Liver (tissue), 8 donors: ENCODE measurements at regions not wholly inside any gene's neighbourhood (a gene's known extent, or its start where the extent isn't known, plus 50 kb on each side); places are given as distances from the start of the nearest gene placed in this dataset.

ENCODE experiments used
- DNase-seq: peaks from one replicate; pipeline ENCODE4 v3.0.0-alpha.2; 2017; ENCODE audit warnings: low spot score
- H3K27ac ChIP-seq, 2 donors: one replicate each; pipeline ENCODE4 v1.7.0; 2013; ENCODE audit warnings: inconsistent platforms in 2 of 2, low read length in 2 of 2, control low read depth in 1 of 2, low read depth in 1 of 2, mild to moderate bottlenecking in 1 of 2
- H3K27me3 ChIP-seq, 4 donors: one replicate each; pipeline versions ENCODE4 v1.6.1 to v1.7.0; 2013; ENCODE audit warnings: low read length in 3 of 4, inconsistent platforms in 1 of 4, mild to moderate bottlenecking in 1 of 4, moderate library complexity in 1 of 4; ENCODE audit not compliant: control insufficient read depth in 4 of 4, insufficient read depth in 4 of 4
- H3K36me3 ChIP-seq, 4 donors: one replicate each; pipeline versions ENCODE4 v1.6.1 to v1.7.0; 2013; ENCODE audit warnings: low read length in 3 of 4, mild to moderate bottlenecking in 3 of 4, low read depth in 1 of 4, moderate library complexity in 1 of 4; ENCODE audit not compliant: control insufficient read depth in 4 of 4, insufficient read depth in 3 of 4
- H3K4me1 ChIP-seq, 4 donors: one replicate each; pipeline versions ENCODE4 v1.6.1 to v1.7.0; 2013; ENCODE audit warnings: low read length in 3 of 4, mild to moderate bottlenecking in 3 of 4, moderate library complexity in 1 of 4; ENCODE audit not compliant: control insufficient read depth in 4 of 4, insufficient read depth in 4 of 4
- H3K4me3 ChIP-seq, 3 donors: one replicate each; pipeline versions ENCODE4 v1.6.1 to v1.7.0; 2013; ENCODE audit warnings: low read length in 3 of 3, control low read depth in 1 of 3, low read depth in 1 of 3, mild to moderate bottlenecking in 1 of 3
- H3K9ac ChIP-seq, 2 donors: one replicate each; pipeline ENCODE4 v1.7.0; 2013; ENCODE audit warnings: low read length in 2 of 2, mild to moderate bottlenecking in 2 of 2, moderate library complexity in 2 of 2, control low read depth in 1 of 2, low read depth in 1 of 2
- H3K9me3 ChIP-seq, 4 donors: one replicate each; pipeline versions ENCODE4 v1.6.1 to v1.7.0; 2013; ENCODE audit warnings: low read length in 3 of 4; ENCODE audit not compliant: control insufficient read depth in 4 of 4
- EGR1 ChIP-seq, 2 donors: IDR thresholded peaks; 2 replicates each; pipeline ENCODE4 v1.6.1; 2016 to 2018; ENCODE audit warnings: antibody characterized with exemption in 2 of 2, low read depth in 2 of 2
- FOXA1 ChIP-seq: IDR thresholded peaks from 2 replicates; pipeline ENCODE4 v1.6.1; 2016; ENCODE audit warnings: antibody characterized with exemption
- HNF4G ChIP-seq: IDR thresholded peaks from 2 replicates; pipeline ENCODE4 v1.6.1; 2016; ENCODE audit warnings: antibody characterized with exemption
- NR2F2 ChIP-seq: IDR thresholded peaks from 2 replicates; pipeline ENCODE4 v1.6.1; 2016; ENCODE audit warnings: antibody characterized with exemption
- RAD21 ChIP-seq, 2 donors: IDR thresholded peaks; 2 replicates each; pipeline ENCODE4 v1.6.1; 2016; ENCODE audit warnings: antibody characterized with exemption in 2 of 2, mild to moderate bottlenecking in 2 of 2
- RXRA ChIP-seq, 2 donors: IDR thresholded peaks; 2 replicates each; pipeline ENCODE4 v1.6.1; 2017 to 2018; ENCODE audit warnings: antibody characterized with exemption in 2 of 2, mild to moderate bottlenecking in 1 of 2
- SP1 ChIP-seq: IDR thresholded peaks from 2 replicates; pipeline ENCODE4 v1.6.1; 2018; ENCODE audit warnings: antibody characterized with exemption, mild to moderate bottlenecking
- TAF1 ChIP-seq: conservative IDR thresholded peaks from 2 replicates; pipeline ENCODE4 v1.6.1; 2016; ENCODE audit warnings: antibody characterized with exemption, mild to moderate bottlenecking
- YY1 ChIP-seq: IDR thresholded peaks from 2 replicates; pipeline ENCODE4 v1.6.1; 2016; ENCODE audit warnings: antibody characterized with exemption, mild to moderate bottlenecking
- WGBS: extraction: QIAGEN DNeasy Blood & Tissue Kit; methylation state at CpG from one replicate; pipeline ENCODE4 v1.1.7; 2013; 5-methylcytosine and 5-hydroxymethylcytosine counted together
- TF ChIP-seq, protein P1 (sequence below): IDR thresholded peaks from 2 replicates; pipeline ENCODE4 v1.6.1; 2016; ENCODE audit warnings: antibody characterized with exemption
- TF ChIP-seq, protein P2 (sequence below): IDR thresholded peaks from 2 replicates; pipeline ENCODE4 v1.6.1; 2016; ENCODE audit warnings: antibody characterized with exemption
- TF ChIP-seq, protein P3 (sequence below): fragments of 150-350 bp; IDR thresholded peaks from 2 replicates; pipeline ENCODE4 v1.5.1; 2017; ENCODE audit warnings: improper control_type of control experiment, low read depth, low read length; ENCODE audit not compliant: missing input control
- donor health status: healthy.
- donor health status: healthy.
- donor health status: healthy.
- donor health status: healthy.
- donor health status: healthy.

DNA sequence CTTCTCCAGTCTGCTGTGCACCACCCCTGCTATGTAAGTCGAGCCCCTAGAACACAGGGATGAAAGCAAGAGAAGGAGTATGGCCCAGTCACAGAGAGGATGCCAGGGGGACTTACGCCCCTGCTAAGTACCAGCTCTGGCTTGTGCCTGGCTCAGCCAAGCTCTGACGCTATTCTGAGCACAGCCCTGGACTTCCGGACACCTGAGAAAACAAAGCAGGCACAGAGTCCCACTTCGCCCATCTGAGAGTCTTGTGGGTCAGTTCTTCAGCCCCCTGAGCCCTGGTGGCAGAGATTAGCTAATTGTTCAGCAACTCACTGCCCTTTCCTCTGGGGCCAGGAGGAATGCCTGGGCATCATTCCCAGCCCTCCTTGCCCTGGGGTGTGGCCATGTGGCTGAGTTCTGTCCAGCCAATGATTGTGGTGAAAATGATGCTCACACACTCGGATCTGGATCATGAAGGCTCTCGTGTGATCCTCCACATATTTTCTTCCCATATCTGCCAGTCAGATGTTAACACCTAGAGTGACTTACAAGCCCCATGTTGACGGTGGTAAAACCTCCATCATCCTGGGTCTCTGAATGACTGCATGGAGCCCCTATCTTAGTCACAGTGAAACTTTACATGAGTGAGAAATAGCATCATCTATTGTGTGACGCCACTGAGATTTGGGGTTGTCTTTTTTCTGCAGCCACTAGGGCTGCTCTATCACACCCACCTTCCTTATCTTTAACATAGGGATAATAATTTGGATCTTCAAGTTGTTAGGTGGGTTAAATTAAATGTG, 105.7 kb downstream of the TPRA1 start:
- 75% methylated on average over 9 of the region's 9 CpGs for WGBS
- Histone ChIP-seq H3K4me1 (no peaks in the 10 kb centered on the region), H3K27me3 (no peaks in the 10 kb centered on the region), H3K27ac (no peak overlapping the region), H3K9ac (no peak overlapping the region), H3K36me3 (no peaks in the 10 kb centered on the region), H3K9me3 (no peaks in the 10 kb centered on the region), H3K4me3 (no peak overlapping the region)
- no peak for DNase-seq
- TF ChIP-seq, protein P1, sequence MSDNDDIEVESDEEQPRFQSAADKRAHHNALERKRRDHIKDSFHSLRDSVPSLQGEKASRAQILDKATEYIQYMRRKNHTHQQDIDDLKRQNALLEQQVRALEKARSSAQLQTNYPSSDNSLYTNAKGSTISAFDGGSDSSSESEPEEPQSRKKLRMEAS: no peak
- TF ChIP-seq YY1 (no peak), NR2F2 (no peak), EGR1 (IDR thresholded peaks at IDR 0.05; ENCODE audit: low read depth in 2 of 2) (no peak), FOXA1 (no peak), RAD21 (IDR thresholded peaks at IDR 0.05) (no peak)
- TF ChIP-seq, protein P2, sequence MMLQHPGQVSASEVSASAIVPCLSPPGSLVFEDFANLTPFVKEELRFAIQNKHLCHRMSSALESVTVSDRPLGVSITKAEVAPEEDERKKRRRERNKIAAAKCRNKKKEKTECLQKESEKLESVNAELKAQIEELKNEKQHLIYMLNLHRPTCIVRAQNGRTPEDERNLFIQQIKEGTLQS: no peak

DNA sequence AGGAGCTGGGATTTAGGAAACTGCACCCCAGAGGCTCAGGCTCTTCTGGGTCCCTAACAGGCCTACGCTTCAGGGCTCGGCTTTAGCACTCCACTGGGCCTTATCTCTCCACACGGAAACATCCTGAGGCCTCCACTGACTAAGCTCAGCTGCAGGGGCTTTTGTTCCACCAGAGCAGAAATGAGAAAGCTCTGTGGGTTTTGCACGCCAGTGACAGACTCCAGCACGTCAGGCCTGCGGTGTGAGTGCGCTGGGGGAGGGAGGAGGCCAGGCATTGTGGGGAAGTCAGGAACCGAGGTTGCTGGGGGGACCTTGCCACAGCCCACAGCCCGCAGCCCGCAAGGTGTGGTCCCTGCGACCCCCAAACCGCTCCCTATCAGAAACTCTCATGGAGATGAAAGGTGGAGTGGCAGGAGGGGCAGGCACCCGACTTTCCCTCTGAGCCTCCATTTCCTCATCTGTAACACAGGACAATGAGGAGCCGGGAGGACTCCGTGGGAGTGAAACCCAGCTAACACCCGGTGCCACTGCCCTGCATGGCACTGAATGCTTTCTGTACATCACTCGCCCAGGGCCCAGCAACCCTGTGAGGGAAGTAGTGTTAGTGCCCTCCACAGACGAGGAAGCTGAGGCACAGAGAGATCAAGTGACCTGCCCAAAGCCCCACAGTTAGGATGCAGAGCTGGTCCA, 106.5 kb downstream of the TPRA1 start:
- no peak overlapping the region for H3K27ac ChIP-seq
- H3K36me3 ChIP-seq: no peaks in the 10 kb centered on the region
- H3K9me3 ChIP-seq: no peaks in the 10 kb centered on the region
- H3K4me3 ChIP-seq: no peak overlapping the region
- 76% methylated on average over 18 of the region's 18 CpGs for WGBS
- H3K9ac ChIP-seq: no peak overlapping the region
- peaks cover 0 to 3% (median 0%) of the 10 kb centered on the region in 4 donors for H3K4me1 ChIP-seq
- TF ChIP-seq, protein P3, sequence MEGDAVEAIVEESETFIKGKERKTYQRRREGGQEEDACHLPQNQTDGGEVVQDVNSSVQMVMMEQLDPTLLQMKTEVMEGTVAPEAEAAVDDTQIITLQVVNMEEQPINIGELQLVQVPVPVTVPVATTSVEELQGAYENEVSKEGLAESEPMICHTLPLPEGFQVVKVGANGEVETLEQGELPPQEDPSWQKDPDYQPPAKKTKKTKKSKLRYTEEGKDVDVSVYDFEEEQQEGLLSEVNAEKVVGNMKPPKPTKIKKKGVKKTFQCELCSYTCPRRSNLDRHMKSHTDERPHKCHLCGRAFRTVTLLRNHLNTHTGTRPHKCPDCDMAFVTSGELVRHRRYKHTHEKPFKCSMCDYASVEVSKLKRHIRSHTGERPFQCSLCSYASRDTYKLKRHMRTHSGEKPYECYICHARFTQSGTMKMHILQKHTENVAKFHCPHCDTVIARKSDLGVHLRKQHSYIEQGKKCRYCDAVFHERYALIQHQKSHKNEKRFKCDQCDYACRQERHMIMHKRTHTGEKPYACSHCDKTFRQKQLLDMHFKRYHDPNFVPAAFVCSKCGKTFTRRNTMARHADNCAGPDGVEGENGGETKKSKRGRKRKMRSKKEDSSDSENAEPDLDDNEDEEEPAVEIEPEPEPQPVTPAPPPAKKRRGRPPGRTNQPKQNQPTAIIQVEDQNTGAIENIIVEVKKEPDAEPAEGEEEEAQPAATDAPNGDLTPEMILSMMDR: no peak
- TF ChIP-seq YY1 (no peak), RXRA (IDR thresholded peaks at IDR 0.05) (no peak), HNF4G (no peak), FOXA1 (no peak), RAD21 (IDR thresholded peaks at IDR 0.05) (no peak)
- TF ChIP-seq, protein P2: no peak
- DNase-seq: peak; percentile 24
- no peaks in the 10 kb centered on the region for H3K27me3 ChIP-seq

DNA sequence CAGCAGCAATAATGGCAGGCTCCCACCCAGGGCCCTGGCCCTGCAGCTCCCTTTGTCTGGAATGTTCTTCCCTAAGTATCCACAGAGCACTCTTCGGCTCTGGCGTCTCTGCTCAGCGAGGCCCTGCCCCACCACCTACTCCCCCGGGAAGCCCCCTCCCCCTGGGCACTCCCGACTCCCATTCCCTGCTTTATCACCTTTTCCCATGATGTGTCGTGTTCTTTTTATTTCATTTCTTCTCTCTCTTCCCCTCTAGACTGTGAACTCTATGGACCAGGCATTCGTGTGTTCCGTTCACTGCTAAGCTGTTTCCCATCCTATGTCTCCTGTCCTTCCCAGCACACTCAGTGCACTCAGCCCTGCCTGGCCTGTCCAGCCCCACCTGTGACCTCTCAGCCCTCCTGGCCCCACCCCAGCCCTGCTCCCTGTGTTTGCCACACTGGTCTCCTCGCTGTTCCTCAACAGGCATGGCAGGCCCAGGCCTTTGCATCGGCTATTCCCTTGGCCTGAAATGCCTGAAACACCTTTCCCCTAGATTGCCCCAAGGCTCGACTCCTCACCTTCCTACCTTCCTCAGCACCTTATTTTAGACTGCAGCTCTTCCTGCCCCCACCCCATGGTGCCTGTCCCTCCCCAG, 107.4 kb downstream of the TPRA1 start:
- Histone ChIP-seq H3K27me3 (no peaks in the 10 kb centered on the region), H3K9me3 (no peaks in the 10 kb centered on the region), H3K4me1 (peaks cover 0 to 3% (median 0%) of the 10 kb centered on the region in 4 donors), H3K9ac (no peak overlapping the region), H3K27ac (no peak overlapping the region), H3K36me3 (no peaks in the 10 kb centered on the region), H3K4me3 (no peak overlapping the region)
- no peak for DNase-seq
- 93% methylated on average over 11 of the region's 11 CpGs for WGBS
- TF ChIP-seq SP1: no peak
- TF ChIP-seq, protein P1: no peak
- TF ChIP-seq HNF4G: no peak
- no peak for TF ChIP-seq RAD21 (IDR thresholded peaks at IDR 0.05)
- no peak for TF ChIP-seq TAF1
